IMR-90 (cell line): ENCODE measurements at regions not wholly inside any gene's neighbourhood (a gene's known extent, or its start where the extent isn't known, plus 50 kb on each side); places are given as distances from the start of the nearest gene placed in this dataset.

Source experiments
- BHLHE40 ChIP-seq: fragments of 150-350 bp; IDR thresholded peaks from 2 replicates; pipeline ENCODE4 v1.6.1; 2016; ENCODE audit warnings: mild to moderate bottlenecking, low read depth, low read length
- CTCF ChIP-seq: conservative IDR thresholded peaks from 2 replicates; pipeline ENCODE4 v1.5.1; 2012; ENCODE audit warnings: mild to moderate bottlenecking, low read depth, low read length, improper control_type of control experiment
- FOS ChIP-seq: fragments of 150-350 bp; IDR thresholded peaks from 2 replicates; pipeline ENCODE4 v1.6.1; 2016; ENCODE audit warnings: low read depth, low read length
- MAFK ChIP-seq: IDR thresholded peaks from 2 replicates; pipeline ENCODE4 v1.6.1; 2012; ENCODE audit warnings: low read depth, low read length, improper control_type of control experiment
- MAZ ChIP-seq: IDR thresholded peaks from 2 replicates; pipeline ENCODE4 v1.6.1; 2012; ENCODE audit warnings: low read depth, mild to moderate bottlenecking, low read length, improper control_type of control experiment, moderate library complexity, borderline replicate concordance
- MXI1 ChIP-seq: IDR thresholded peaks from 2 replicates; pipeline ENCODE4 v1.6.1; 2012; ENCODE audit warnings: low read depth, mild to moderate bottlenecking, low read length, moderate library complexity, borderline replicate concordance
- NFE2L2 ChIP-seq: fragments of 150-350 bp; IDR thresholded peaks from 2 replicates; pipeline ENCODE4 v1.6.1; 2016; ENCODE audit warnings: low read depth, mild to moderate bottlenecking, low read length
- POLR2A ChIP-seq: IDR thresholded peaks from 2 replicates; pipeline ENCODE4 v1.6.1; 2012; ENCODE audit warnings: mild to moderate bottlenecking, low read depth, low read length
- RAD21 ChIP-seq: IDR thresholded peaks from 2 replicates; pipeline ENCODE4 v1.6.1; 2012; ENCODE audit warnings: low read length, improper control_type of control experiment
- RCOR1 ChIP-seq: IDR thresholded peaks from 2 replicates; pipeline ENCODE4 v1.6.1; 2012; ENCODE audit warnings: mild to moderate bottlenecking, low read length, improper control_type of control experiment; ENCODE audit not compliant: insufficient replicate concordance
- RFX5 ChIP-seq: IDR thresholded peaks from 2 replicates; pipeline ENCODE4 v1.8.0; 2012; ENCODE audit warnings: low read depth, mild to moderate bottlenecking, low read length, moderate library complexity
- TF ChIP-seq, protein P1 (sequence below): fragments of 150-350 bp; IDR thresholded peaks from 2 replicates; pipeline ENCODE4 v1.6.1; 2016; ENCODE audit warnings: low read depth, mild to moderate bottlenecking, low read length, moderate library complexity, borderline replicate concordance

- TF ChIP-seq CTCF (no peak), RCOR1 (no peak), POLR2A (no peak), MXI1 (no peak), MAZ (no peak), NFE2L2 (no peak), RAD21 (no peak), RFX5 (no peak), FOS (no peak), BHLHE40 (no peak), MAFK (no peak)
- TF ChIP-seq, protein P1, sequence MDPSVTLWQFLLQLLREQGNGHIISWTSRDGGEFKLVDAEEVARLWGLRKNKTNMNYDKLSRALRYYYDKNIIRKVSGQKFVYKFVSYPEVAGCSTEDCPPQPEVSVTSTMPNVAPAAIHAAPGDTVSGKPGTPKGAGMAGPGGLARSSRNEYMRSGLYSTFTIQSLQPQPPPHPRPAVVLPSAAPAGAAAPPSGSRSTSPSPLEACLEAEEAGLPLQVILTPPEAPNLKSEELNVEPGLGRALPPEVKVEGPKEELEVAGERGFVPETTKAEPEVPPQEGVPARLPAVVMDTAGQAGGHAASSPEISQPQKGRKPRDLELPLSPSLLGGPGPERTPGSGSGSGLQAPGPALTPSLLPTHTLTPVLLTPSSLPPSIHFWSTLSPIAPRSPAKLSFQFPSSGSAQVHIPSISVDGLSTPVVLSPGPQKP, result no peak
Observed at GRCh38 chr20:39789411-39789810, 827.3 kb downstream of the DHX35 start.
